22Rv1 (cell line): ENCODE measurements at regions not wholly inside any gene's neighbourhood (a gene's known extent, or its start where the extent isn't known, plus 50 kb on each side); places are given as distances from the start of the nearest gene placed in this dataset.

ENCODE experiments used
- ZFX ChIP-seq: fragments of 450-650 bp; IDR thresholded peaks from 2 replicates; pipeline ENCODE4 v1.6.1; 2017; ENCODE audit warnings: antibody characterized with exemption, borderline replicate concordance
- TF ChIP-seq, protein P1 (sequence below): fragments of 450-650 bp; IDR thresholded peaks from 2 replicates; pipeline ENCODE4 v1.5.1; 2017; ENCODE audit warnings: mild to moderate bottlenecking

DNA sequence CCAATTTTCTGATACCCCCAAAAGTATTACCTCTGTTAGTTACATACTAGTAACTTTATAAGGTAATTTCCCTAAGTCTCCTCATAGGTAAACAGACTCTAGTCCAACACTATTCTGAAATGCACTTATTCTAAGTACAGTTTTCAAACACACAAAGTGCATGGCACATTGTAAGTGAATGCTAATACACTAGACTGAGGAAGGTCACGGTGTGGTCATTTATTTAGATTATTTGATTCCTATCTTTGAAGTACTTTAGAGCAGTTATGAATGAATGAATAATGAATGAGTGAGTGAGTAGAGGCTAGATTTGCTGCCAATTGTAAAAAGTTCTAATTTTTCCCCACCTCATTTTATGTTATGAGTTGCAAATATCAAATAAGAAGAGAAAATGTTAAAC is 132.8 kb upstream of the UGT8 start:
- TF ChIP-seq, protein P1, sequence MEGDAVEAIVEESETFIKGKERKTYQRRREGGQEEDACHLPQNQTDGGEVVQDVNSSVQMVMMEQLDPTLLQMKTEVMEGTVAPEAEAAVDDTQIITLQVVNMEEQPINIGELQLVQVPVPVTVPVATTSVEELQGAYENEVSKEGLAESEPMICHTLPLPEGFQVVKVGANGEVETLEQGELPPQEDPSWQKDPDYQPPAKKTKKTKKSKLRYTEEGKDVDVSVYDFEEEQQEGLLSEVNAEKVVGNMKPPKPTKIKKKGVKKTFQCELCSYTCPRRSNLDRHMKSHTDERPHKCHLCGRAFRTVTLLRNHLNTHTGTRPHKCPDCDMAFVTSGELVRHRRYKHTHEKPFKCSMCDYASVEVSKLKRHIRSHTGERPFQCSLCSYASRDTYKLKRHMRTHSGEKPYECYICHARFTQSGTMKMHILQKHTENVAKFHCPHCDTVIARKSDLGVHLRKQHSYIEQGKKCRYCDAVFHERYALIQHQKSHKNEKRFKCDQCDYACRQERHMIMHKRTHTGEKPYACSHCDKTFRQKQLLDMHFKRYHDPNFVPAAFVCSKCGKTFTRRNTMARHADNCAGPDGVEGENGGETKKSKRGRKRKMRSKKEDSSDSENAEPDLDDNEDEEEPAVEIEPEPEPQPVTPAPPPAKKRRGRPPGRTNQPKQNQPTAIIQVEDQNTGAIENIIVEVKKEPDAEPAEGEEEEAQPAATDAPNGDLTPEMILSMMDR: no peak
- TF ChIP-seq ZFX: no peak
